GM19455 (cell line): ENCODE measurements at regions not wholly inside any gene's neighbourhood (a gene's known extent, or its start where the extent isn't known, plus 50 kb on each side); places are given as distances from the start of the nearest gene placed in this dataset.

Experiments used
- ATAC-seq: cut with Tn5 transposase; IDR thresholded peaks from one replicate; pipeline ENCODE4 v1.9.1; 2021; ENCODE audit not compliant: unreplicated experiment

GRCh38 chr2:731711-732110, 54.5 kb upstream of the TMEM18 start:
- ATAC-seq = no peak

- ATAC-seq = no peak
Measured at GRCh38 chr2:729376-729861, 52.2 kb upstream of the TMEM18 start.

DNA sequence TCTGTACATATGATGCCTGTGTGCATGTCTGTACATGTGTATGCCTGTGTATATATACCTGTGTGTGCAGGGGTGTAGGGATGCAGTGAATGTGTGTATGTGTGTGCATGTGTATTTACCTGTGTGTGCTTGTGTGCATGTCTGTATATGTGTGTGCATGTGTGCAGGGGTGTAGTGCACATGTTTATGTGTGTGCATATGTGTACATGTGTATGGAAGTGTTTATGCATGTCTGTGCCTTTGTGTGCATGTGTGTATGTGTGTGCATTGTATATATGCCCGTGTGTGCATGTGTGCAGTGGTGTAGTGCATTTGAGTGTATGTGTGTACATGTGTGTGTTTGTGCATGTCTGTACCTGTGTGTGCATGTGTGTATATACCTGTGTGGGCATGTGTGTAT, 51.0 kb upstream of the TMEM18 start:
- no peak for ATAC-seq

- ATAC-seq = peak; percentile 75
Measured at GRCh38 chr2:727071-727470, 49.9 kb upstream of the TMEM18 start.
